ENCODE measurements at regions not wholly inside any gene's neighbourhood (a gene's known extent, or its start where the extent isn't known, plus 50 kb on each side); places are given as distances from the start of the nearest gene placed in this dataset.

GRCh38 chr2:4049463-4049862 lies 346.1 kb downstream of the DCDC2C start:
- BruUV-seq (replicated peaks): no TSS peak
- no peaks in the 10 kb centered on the region for H4K20me1 ChIP-seq (ENCODE audit: control insufficient read depth, insufficient read depth)

GRCh38 chr2:4053769-4054493 lies 350.6 kb downstream of the DCDC2C start:
- TF ChIP-seq SMC3 (IDR thresholded peaks at IDR 0.05; ENCODE audit: borderline replicate concordance, low read length) (peak; percentile 14; the same call in 1 of the 2 replicates), CHD4 (IDR thresholded peaks at IDR 0.05) (no peak)
- ChIA-PET CTCF (interaction anchor here (0.7 to 1.3 kb wide), 4 partner anchors 52 to 326 kb away, joined by 3 to 5 read pairs (median 3); no protein-coding TSS in a partner anchor), RAD21 (ENCODE audit: unreplicated experiment) (no interaction called here), POLR2A (no interaction called here), SMC1A (ENCODE audit: uncharacterized antibody, unreplicated experiment) (no interaction called here)
- in situ Hi-C loops (cut with MboI): no loop called here
- H3K9ac ChIP-seq (ENCODE audit: control insufficient read depth, insufficient read depth, low read length): no peak overlapping the region
- no peaks in the 10 kb centered on the region for H3K9me3 ChIP-seq (replicated peaks; ENCODE audit: control insufficient read depth, insufficient read depth, low read length)
- H3K27ac ChIP-seq (ENCODE audit: control insufficient read depth, insufficient read depth): no peak overlapping the region
- no peak for DNase-seq (ENCODE audit: low read depth, low spot score)
- WGBS (ENCODE audit: insufficient coverage, insufficient replicate concordance, low lambda C conversion rate, missing lambda C conversion rate): 16% methylated on average over 7 of the region's 7 CpGs
- intact Hi-C loops (cut with micrococcal nuclease; ENCODE audit: unreplicated experiment): loop anchor here (1.0 kb wide), 1 partner anchor 95 kb away; no protein-coding TSS in a partner anchor
- no TSS peak for BruUV-seq (replicated peaks)
- no peak for ATAC-seq
- no peak overlapping the region for H2AFZ ChIP-seq (ENCODE audit: control insufficient read depth, low read depth, low read length)
- H3K4me2 ChIP-seq (ENCODE audit: control insufficient read depth, insufficient read depth): no peak overlapping the region
- no peaks in the 10 kb centered on the region for H3K79me2 ChIP-seq (ENCODE audit: control insufficient read depth, insufficient read depth, low read length)
- H3K27me3 ChIP-seq (replicated peaks in 1 of 2; ENCODE audit: control insufficient read depth in 2 of 2, insufficient read depth in 2 of 2, low read length in 1 of 2): no peaks in the 10 kb centered on the region; a peak in 1 of 4 replicates
- no peaks in the 10 kb centered on the region for H3K36me3 ChIP-seq (ENCODE audit: control insufficient read depth in 2 of 2, insufficient read depth in 2 of 2, low read length in 1 of 2)
- no peak for FAIRE-seq
- no peaks in the 10 kb centered on the region for H4K20me1 ChIP-seq (ENCODE audit: control insufficient read depth, insufficient read depth)
- H3K4me3 ChIP-seq: no peak overlapping the region
- no peaks in the 10 kb centered on the region for H3K4me1 ChIP-seq (ENCODE audit: control insufficient read depth, insufficient read depth, low read length)

More at GRCh38 chr2:4049463-4049862, 346.1 kb downstream of the DCDC2C start:
- no peaks in the 10 kb centered on the region; a peak in 1 of 4 replicates for H3K27me3 ChIP-seq (replicated peaks in 1 of 2; ENCODE audit: control insufficient read depth in 2 of 2, insufficient read depth in 2 of 2, low read length in 1 of 2)
- H3K79me2 ChIP-seq (ENCODE audit: control insufficient read depth, insufficient read depth, low read length): no peaks in the 10 kb centered on the region
- FAIRE-seq: no peak
- H3K9ac ChIP-seq (ENCODE audit: control insufficient read depth, insufficient read depth, low read length): no peak overlapping the region
- H3K9me3 ChIP-seq (replicated peaks; ENCODE audit: control insufficient read depth, insufficient read depth, low read length): no peaks in the 10 kb centered on the region
- no peak overlapping the region for H2AFZ ChIP-seq (ENCODE audit: control insufficient read depth, low read depth, low read length)
- ChIA-PET POLR2A (no interaction called here), RAD21 (ENCODE audit: unreplicated experiment) (no interaction called here), SMC1A (ENCODE audit: uncharacterized antibody, unreplicated experiment) (no interaction called here), CTCF (no interaction called here)
- TF ChIP-seq EED (IDR thresholded peaks at IDR 0.05; ENCODE audit: low read depth) (no peak), ZSCAN29 (IDR thresholded peaks at IDR 0.05) (no peak)
- intact Hi-C loops (cut with micrococcal nuclease; ENCODE audit: unreplicated experiment): no loop called here
- 56% methylated on average over 3 of the region's 3 CpGs for WGBS (ENCODE audit: insufficient coverage, insufficient replicate concordance, low lambda C conversion rate, missing lambda C conversion rate)
- H3K4me2 ChIP-seq (ENCODE audit: control insufficient read depth, insufficient read depth): no peak overlapping the region
- no peak overlapping the region for H3K4me3 ChIP-seq
- H3K4me1 ChIP-seq (ENCODE audit: control insufficient read depth, insufficient read depth, low read length): no peaks in the 10 kb centered on the region
- H3K27ac ChIP-seq (ENCODE audit: control insufficient read depth, insufficient read depth): no peak overlapping the region
- no peak for ATAC-seq
- no peaks in the 10 kb centered on the region for H3K36me3 ChIP-seq (ENCODE audit: control insufficient read depth in 2 of 2, insufficient read depth in 2 of 2, low read length in 1 of 2)
- in situ Hi-C loops (cut with MboI): no loop called here
- DNase-seq (ENCODE audit: low read depth, low spot score): no peak

Data from GM12878 (cell line).